Esophagus (tissue), 2 donors: ENCODE measurements at regions not wholly inside any gene's neighbourhood (a gene's known extent, or its start where the extent isn't known, plus 50 kb on each side); places are given as distances from the start of the nearest gene placed in this dataset.

Experiments used
- H3K27ac ChIP-seq, 2 donors: one replicate each; pipeline ENCODE4 v1.5.1; 2013; ENCODE audit warnings: low read depth in 2 of 2, mild to moderate bottlenecking in 2 of 2, inconsistent platforms in 1 of 2, low read length in 1 of 2, moderate library complexity in 1 of 2
- H3K27me3 ChIP-seq, 2 donors: one replicate each; pipeline ENCODE4 v1.6.1; 2013; ENCODE audit warnings: low read length in 2 of 2, control low read depth in 1 of 2, mild to moderate bottlenecking in 1 of 2; ENCODE audit not compliant: insufficient read depth in 2 of 2, control insufficient read depth in 1 of 2
- H3K36me3 ChIP-seq, 2 donors: one replicate each; pipeline ENCODE4 v1.6.1; 2013; ENCODE audit warnings: low read length in 1 of 2; ENCODE audit not compliant: control insufficient read depth in 2 of 2, insufficient read depth in 2 of 2
- H3K4me1 ChIP-seq, 2 donors: one replicate each; pipeline ENCODE4 v1.6.1; 2013; ENCODE audit warnings: low read length in 1 of 2; ENCODE audit not compliant: control insufficient read depth in 2 of 2, insufficient read depth in 2 of 2
- H3K4me3 ChIP-seq, 2 donors: one replicate each; pipeline ENCODE4 v1.5.1; 2013; ENCODE audit warnings: low read length in 2 of 2, mild to moderate bottlenecking in 2 of 2, low read depth in 1 of 2, moderate library complexity in 1 of 2
- H3K9me3 ChIP-seq, 2 donors: one replicate each; pipeline ENCODE4 v1.6.1; 2013; ENCODE audit warnings: mild to moderate bottlenecking in 2 of 2, low read depth in 1 of 2, low read length in 1 of 2, moderate library complexity in 1 of 2; ENCODE audit not compliant: control insufficient read depth in 2 of 2, insufficient read depth in 1 of 2
- WGBS, 2 donors: extraction: QIAGEN DNeasy Blood & Tissue Kit; methylation state at CpG; one replicate each; pipeline ENCODE4 v1.1.7; 2013; 5-methylcytosine and 5-hydroxymethylcytosine counted together
- donor health status: healthy with polysubstance abuse.
- donor health status: Bipolar disorder and iron deficiency.

- Histone ChIP-seq H3K36me3 (no peaks in the 10 kb centered on the region), H3K9me3 (no peaks in the 10 kb centered on the region), H3K4me1 (peaks cover 0 to 3% of the 10 kb centered on the region in 2 donors), H3K4me3 (no peak overlapping the region), H3K27ac (peak overlapping the region in 1 of 2 donors; percentile 67), H3K27me3 (no peaks in the 10 kb centered on the region)
- 76 to 77% methylated on average over 1 of the region's 1 CpG for WGBS, 2 donors
Measured at GRCh38 chr9:4921449-4921848, 63.6 kb upstream of the JAK2 start.

GRCh38 chr9:4922101-4922500, 63.0 kb upstream of the JAK2 start:
- Histone ChIP-seq H3K4me1 (peaks cover 0 to 3% of the 10 kb centered on the region in 2 donors), H3K36me3 (no peaks in the 10 kb centered on the region), H3K27ac (peak overlapping the region; percentile 54 to 79), H3K27me3 (no peaks in the 10 kb centered on the region), H3K9me3 (no peaks in the 10 kb centered on the region), H3K4me3 (no peak overlapping the region)
- 67 to 82% methylated on average over 2 of the region's 2 CpGs for WGBS, 2 donors

GRCh38 chr9:4922730-4923129, 62.3 kb upstream of the JAK2 start:
- Histone ChIP-seq H3K9me3 (no peaks in the 10 kb centered on the region), H3K4me3 (no peak overlapping the region), H3K27ac (no peak overlapping the region), H3K27me3 (no peaks in the 10 kb centered on the region), H3K4me1 (peaks cover 0 to 3% of the 10 kb centered on the region in 2 donors), H3K36me3 (no peaks in the 10 kb centered on the region)
- 80 to 87% methylated on average over 2 of the region's 2 CpGs for WGBS, 2 donors

- WGBS, 2 donors, result 69 to 73% methylated on average over 1 of the region's 1 CpG
- H3K27me3 ChIP-seq, result no peaks in the 10 kb centered on the region
- H3K4me3 ChIP-seq, result no peak overlapping the region
- H3K9me3 ChIP-seq, result no peaks in the 10 kb centered on the region
- no peak overlapping the region for H3K27ac ChIP-seq
- H3K36me3 ChIP-seq, result no peaks in the 10 kb centered on the region
- peaks cover 0 to 3% of the 10 kb centered on the region in 2 donors for H3K4me1 ChIP-seq
Measured at GRCh38 chr9:4923141-4923540, 61.9 kb upstream of the JAK2 start.

GRCh38 chr9:4923580-4924544, 61.2 kb upstream of the JAK2 start:
- Histone ChIP-seq H3K4me3 (no peak overlapping the region), H3K27ac (no peak overlapping the region), H3K4me1 (peaks cover 0 to 3% of the 10 kb centered on the region in 2 donors), H3K27me3 (no peaks in the 10 kb centered on the region), H3K36me3 (no peaks in the 10 kb centered on the region), H3K9me3 (no peaks in the 10 kb centered on the region)
- WGBS, 2 donors, result 49 to 53% methylated on average over 5 of the region's 5 CpGs

- Histone ChIP-seq H3K27me3 (no peaks in the 10 kb centered on the region), H3K4me1 (no peaks in the 10 kb centered on the region), H3K27ac (no peak overlapping the region), H3K9me3 (no peaks in the 10 kb centered on the region), H3K36me3 (no peaks in the 10 kb centered on the region), H3K4me3 (no peak overlapping the region)
- 79 to 90% methylated on average over 2 of the region's 2 CpGs for WGBS, 2 donors
Measured at GRCh38 chr9:4926239-4926638, 58.8 kb upstream of the JAK2 start.

GRCh38 chr9:4927043-4927471, 58.0 kb upstream of the JAK2 start:
- H3K27me3 ChIP-seq, result no peaks in the 10 kb centered on the region
- H3K4me1 ChIP-seq, result no peaks in the 10 kb centered on the region
- WGBS, 2 donors, result 26 to 46% methylated on average over 4 of the region's 4 CpGs
- H3K4me3 ChIP-seq, result no peak overlapping the region
- no peaks in the 10 kb centered on the region for H3K9me3 ChIP-seq
- no peaks in the 10 kb centered on the region for H3K36me3 ChIP-seq
- H3K27ac ChIP-seq, result no peak overlapping the region

GRCh38 chr9:4927701-4928100, 57.4 kb upstream of the JAK2 start:
- H3K27ac ChIP-seq, result no peak overlapping the region
- no peaks in the 10 kb centered on the region for H3K4me1 ChIP-seq
- H3K4me3 ChIP-seq, result no peak overlapping the region
- no peaks in the 10 kb centered on the region for H3K9me3 ChIP-seq
- H3K27me3 ChIP-seq, result no peaks in the 10 kb centered on the region
- H3K36me3 ChIP-seq, result no peaks in the 10 kb centered on the region
- 78 to 84% methylated on average over 5 of the region's 5 CpGs for WGBS, 2 donors

- 59 to 71% methylated on average over 2 of the region's 2 CpGs for WGBS, 2 donors
- H3K4me1 ChIP-seq, result peaks cover 0 to 1% of the 10 kb centered on the region in 2 donors
- H3K4me3 ChIP-seq, result no peak overlapping the region
- H3K27me3 ChIP-seq, result no peaks in the 10 kb centered on the region
- no peaks in the 10 kb centered on the region for H3K9me3 ChIP-seq
- H3K27ac ChIP-seq, result no peak overlapping the region
- no peaks in the 10 kb centered on the region for H3K36me3 ChIP-seq
Measured at GRCh38 chr9:4929917-4930316, 55.2 kb upstream of the JAK2 start.

GRCh38 chr9:4932681-4933080, 52.4 kb upstream of the JAK2 start:
- Histone ChIP-seq H3K27ac (peak overlapping the region; percentile 34 to 55), H3K4me1 (peaks cover 4 to 5% of the 10 kb centered on the region in 2 donors), H3K4me3 (no peak overlapping the region), H3K27me3 (no peaks in the 10 kb centered on the region), H3K9me3 (no peaks in the 10 kb centered on the region), H3K36me3 (no peaks in the 10 kb centered on the region)
- 53 to 67% methylated on average over 4 of the region's 4 CpGs for WGBS, 2 donors
